Bronchial epithelial cell (primary cell): ENCODE measurements at regions not wholly inside any gene's neighbourhood (a gene's known extent, or its start where the extent isn't known, plus 50 kb on each side); places are given as distances from the start of the nearest gene placed in this dataset.
A peak's percentile ranks its signal among the peaks of the same experiment; 100 is the strongest.

Source experiments
- DNase-seq: peaks from one replicate; pipeline ENCODE4 v3.0.0-alpha.2; 2010; ENCODE audit warnings: low read depth
- FAIRE-seq: peaks from 2 replicates; lab custom pipeline; 2011; peaks lifted over from hg19 to GRCh38; lab: Jason Lieb, UNC
- H3K27me3 ChIP-seq: 2 replicates; pipeline ENCODE4 v1.5.1; 2011; ENCODE audit warnings: low read length; ENCODE audit not compliant: control insufficient read depth, insufficient read depth
- H3K36me3 ChIP-seq: 2 replicates; pipeline ENCODE4 v1.5.1; 2011; ENCODE audit warnings: low read length; ENCODE audit not compliant: control insufficient read depth, insufficient read depth
- H3K4me3 ChIP-seq: 2 replicates; pipeline ENCODE4 v1.5.1; 2011; ENCODE audit warnings: mild to moderate bottlenecking, low read depth, low read length, control low read depth
- TF ChIP-seq, protein P1 (sequence below): IDR thresholded peaks from 2 replicates; pipeline ENCODE4 v1.5.1; 2011; ENCODE audit warnings: mild to moderate bottlenecking, moderate library complexity, low read length, control low read depth, inconsistent platforms; ENCODE audit not compliant: insufficient read depth, severe bottlenecking

DNA sequence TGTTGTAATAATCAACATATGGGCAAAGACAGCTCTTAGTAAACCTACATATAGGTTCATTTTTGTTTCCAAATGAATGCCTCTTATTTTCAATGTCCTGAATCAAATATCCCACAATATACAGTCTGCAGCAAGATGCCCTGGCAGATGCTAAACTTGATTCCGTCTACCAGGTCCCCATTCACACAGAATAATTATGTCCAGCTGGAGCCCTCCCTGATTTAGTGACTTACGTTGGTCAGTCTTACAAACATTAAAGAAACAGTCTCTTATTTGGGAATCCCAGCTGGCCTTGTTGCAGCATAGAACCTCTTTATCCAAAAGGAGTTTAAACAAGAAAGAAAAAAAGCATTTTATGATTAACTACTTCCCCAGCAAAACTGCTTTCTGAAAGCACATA lies 82.7 kb upstream of the BMP4 start:
- TF ChIP-seq, protein P1, sequence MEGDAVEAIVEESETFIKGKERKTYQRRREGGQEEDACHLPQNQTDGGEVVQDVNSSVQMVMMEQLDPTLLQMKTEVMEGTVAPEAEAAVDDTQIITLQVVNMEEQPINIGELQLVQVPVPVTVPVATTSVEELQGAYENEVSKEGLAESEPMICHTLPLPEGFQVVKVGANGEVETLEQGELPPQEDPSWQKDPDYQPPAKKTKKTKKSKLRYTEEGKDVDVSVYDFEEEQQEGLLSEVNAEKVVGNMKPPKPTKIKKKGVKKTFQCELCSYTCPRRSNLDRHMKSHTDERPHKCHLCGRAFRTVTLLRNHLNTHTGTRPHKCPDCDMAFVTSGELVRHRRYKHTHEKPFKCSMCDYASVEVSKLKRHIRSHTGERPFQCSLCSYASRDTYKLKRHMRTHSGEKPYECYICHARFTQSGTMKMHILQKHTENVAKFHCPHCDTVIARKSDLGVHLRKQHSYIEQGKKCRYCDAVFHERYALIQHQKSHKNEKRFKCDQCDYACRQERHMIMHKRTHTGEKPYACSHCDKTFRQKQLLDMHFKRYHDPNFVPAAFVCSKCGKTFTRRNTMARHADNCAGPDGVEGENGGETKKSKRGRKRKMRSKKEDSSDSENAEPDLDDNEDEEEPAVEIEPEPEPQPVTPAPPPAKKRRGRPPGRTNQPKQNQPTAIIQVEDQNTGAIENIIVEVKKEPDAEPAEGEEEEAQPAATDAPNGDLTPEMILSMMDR: no peak
- no peak overlapping the region for H3K4me3 ChIP-seq
- H3K27me3 ChIP-seq: no peaks in the 10 kb centered on the region
- H3K36me3 ChIP-seq: no peaks in the 10 kb centered on the region
- no peak for FAIRE-seq
- DNase-seq: no peak

DNA sequence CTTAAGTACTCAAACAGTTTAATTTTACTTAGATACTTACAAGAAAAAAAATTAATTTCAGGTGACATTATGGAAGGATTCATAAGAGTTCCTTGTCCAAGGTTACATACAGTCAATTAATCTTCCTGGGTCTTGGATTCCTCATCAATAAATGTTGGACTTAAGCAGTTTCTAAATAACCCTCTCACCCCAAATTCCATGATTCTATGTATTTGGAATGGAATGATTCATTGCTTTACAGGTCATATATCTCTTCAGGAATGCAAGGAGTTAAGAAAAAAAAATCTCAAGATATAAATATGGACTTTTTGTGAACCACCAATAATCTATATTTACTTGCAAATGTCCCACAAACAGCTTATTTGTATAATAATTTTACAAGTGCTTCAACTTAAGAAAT lies 84.2 kb upstream of the BMP4 start:
- peak; percentile 60 for DNase-seq
- no peak overlapping the region for H3K4me3 ChIP-seq
- H3K27me3 ChIP-seq: no peaks in the 10 kb centered on the region
- TF ChIP-seq, protein P1: no peak
- FAIRE-seq: no peak
- H3K36me3 ChIP-seq: no peaks in the 10 kb centered on the region

DNA sequence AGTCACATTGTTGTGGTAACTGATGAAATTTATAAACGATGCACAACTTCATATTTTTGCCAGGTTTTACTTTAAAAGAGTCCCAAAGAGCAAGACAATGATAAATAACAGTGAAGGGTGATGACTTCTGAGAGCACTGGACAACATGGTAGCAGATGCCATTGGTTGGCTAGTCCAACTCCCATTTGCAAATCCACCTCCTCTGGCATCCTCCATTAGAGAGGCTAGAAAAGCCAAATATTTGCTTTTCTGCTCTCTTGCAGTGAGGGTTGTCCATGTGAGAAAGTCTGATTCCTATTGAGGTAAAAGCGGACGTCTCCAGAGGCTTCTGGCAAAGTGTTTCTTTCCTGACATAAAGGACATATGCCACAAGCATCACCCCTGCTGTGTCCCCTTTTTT lies 89.6 kb upstream of the BMP4 start:
- H3K36me3 ChIP-seq: no peaks in the 10 kb centered on the region
- no peak overlapping the region for H3K4me3 ChIP-seq
- TF ChIP-seq, protein P1: no peak
- FAIRE-seq (peak; percentile 13), DNase-seq (no peak)
- no peaks in the 10 kb centered on the region for H3K27me3 ChIP-seq

DNA sequence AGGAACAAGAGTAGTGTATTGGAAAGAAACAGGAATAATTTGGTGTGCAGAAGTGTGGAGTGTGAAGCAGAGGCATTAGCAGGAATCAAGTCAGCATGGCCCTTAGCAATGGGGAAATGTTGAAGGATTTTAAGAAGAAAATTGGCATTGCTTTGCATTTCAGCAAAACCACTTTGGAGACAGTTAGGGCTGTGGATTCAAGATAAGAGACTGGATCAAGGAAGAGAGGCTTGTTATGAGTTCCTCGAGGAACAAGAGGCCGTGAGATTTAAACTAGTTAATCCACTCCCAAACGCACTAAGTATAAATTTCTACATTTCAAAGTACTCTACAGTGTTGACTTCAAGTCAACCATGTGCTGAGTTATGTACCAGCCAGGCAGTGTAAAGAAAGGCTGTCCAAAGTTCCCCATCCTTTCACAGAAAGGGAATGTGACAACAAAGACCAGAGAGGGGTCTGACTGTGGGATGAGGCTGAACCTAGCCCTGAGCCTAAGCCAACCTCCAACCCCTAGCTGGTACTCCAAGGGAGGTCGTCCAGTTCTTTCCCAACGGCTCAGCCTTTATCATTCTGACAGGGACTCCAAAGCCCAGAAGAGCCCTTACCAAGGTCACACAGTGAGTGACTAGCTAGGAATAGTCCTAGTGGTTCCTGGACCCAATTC lies 91.2 kb upstream of the BMP4 start:
- Histone ChIP-seq H3K4me3 (no peak overlapping the region), H3K36me3 (no peaks in the 10 kb centered on the region), H3K27me3 (no peaks in the 10 kb centered on the region)
- TF ChIP-seq, protein P1: no peak
- DNase-seq (no peak), FAIRE-seq (no peak)

DNA sequence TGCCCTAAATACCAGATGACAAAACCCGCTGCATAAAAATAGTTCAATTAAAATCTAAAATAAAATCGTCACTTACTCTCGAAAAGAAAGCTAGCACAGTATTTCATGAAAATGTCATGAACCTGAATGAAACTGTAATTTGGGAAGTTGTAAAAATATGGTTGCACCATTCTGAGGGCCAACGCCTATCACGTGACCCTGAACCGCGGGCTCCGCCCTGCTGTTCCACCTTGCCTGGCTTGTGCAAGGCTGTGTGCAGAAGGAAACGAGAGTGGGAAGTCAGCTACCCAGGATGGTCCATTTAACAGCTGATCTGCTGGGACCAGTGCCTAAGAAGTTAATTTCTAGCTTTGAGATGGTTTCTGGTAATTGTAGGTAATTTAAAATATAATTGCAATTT lies 91.7 kb upstream of the BMP4 start:
- TF ChIP-seq, protein P1: no peak
- Histone ChIP-seq H3K27me3 (no peaks in the 10 kb centered on the region), H3K4me3 (no peak overlapping the region), H3K36me3 (no peaks in the 10 kb centered on the region)
- DNase-seq: no peak
- no peak for FAIRE-seq

DNA sequence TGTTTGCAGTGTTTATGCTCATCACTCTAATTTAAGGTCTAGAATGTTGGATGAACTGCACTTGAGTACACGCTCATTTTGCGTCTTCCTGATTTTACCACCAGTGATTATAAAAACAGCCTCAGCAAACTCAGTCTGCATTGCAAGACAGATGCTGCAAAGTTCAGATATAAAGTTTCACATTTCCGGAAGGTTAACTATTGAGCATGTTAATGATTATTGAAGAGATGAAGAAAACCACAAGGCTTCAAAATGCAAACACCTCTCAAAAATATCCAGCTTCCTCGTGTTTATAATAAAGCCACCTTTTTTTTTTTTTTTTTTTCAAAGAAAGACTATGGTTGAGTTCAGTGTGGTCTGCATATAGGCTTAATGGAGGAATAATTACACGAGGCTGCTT lies 92.1 kb upstream of the BMP4 start:
- Histone ChIP-seq H3K36me3 (no peaks in the 10 kb centered on the region), H3K27me3 (no peaks in the 10 kb centered on the region), H3K4me3 (no peak overlapping the region)
- TF ChIP-seq, protein P1: no peak
- DNase-seq (no peak), FAIRE-seq (no peak)
